Myocyte (in vitro differentiated cells): ENCODE measurements at regions not wholly inside any gene's neighbourhood (a gene's known extent, or its start where the extent isn't known, plus 50 kb on each side); places are given as distances from the start of the nearest gene placed in this dataset.
"Not testable (repeated sequence)": the region's sequence is repeated elsewhere in the genome, so short reads cannot be mapped to it uniquely, and the experiment has no call there.

Source experiments
- DNase-seq: peaks from one replicate; pipeline ENCODE4 v3.0.0-alpha.2; 2012; ENCODE audit warnings: low read depth

GRCh38 chr1:18560692-18561091 is 70.0 kb upstream of the PAX7 start:
- no peak for DNase-seq

- no peak for DNase-seq
Measured at GRCh38 chr1:18561967-18562366, 68.7 kb upstream of the PAX7 start.

- no peak for DNase-seq
Measured at GRCh38 chr1:18564676-18565075, 66.0 kb upstream of the PAX7 start.

- no peak for DNase-seq
Measured at GRCh38 chr1:18565321-18565720, 65.3 kb upstream of the PAX7 start.

GRCh38 chr1:18568489-18568888 is 62.2 kb upstream of the PAX7 start:
- DNase-seq = no peak

GRCh38 chr1:18569251-18569650 is 61.4 kb upstream of the PAX7 start:
- no peak for DNase-seq

- DNase-seq = no peak
Measured at GRCh38 chr1:18569811-18570545, 60.7 kb upstream of the PAX7 start.

- DNase-seq = no peak
Measured at GRCh38 chr1:18571275-18571674, 59.4 kb upstream of the PAX7 start.

- DNase-seq = no peak
Measured at GRCh38 chr1:18572022-18572880, 58.4 kb upstream of the PAX7 start.

- no peak for DNase-seq
Measured at GRCh38 chr1:18573170-18573569, 57.5 kb upstream of the PAX7 start.

- no peak for DNase-seq
Measured at GRCh38 chr1:18574754-18575153, 55.9 kb upstream of the PAX7 start.

GRCh38 chr1:18575620-18576019 is 55.0 kb upstream of the PAX7 start:
- DNase-seq = peak; percentile 58

- no peak for DNase-seq
Measured at GRCh38 chr1:18578271-18578670, 52.4 kb upstream of the PAX7 start.

GRCh38 chr1:18579267-18579666 is 51.4 kb upstream of the PAX7 start:
- DNase-seq = not testable (repeated sequence)

- no peak for DNase-seq
Measured at GRCh38 chr1:18580047-18580446, 50.6 kb upstream of the PAX7 start.

GRCh38 chr1:18580691-18581419 is 49.8 kb upstream of the PAX7 start:
- DNase-seq = no peak
